ENCODE measurements at regions not wholly inside any gene's neighbourhood (a gene's known extent, or its start where the extent isn't known, plus 50 kb on each side); places are given as distances from the start of the nearest gene placed in this dataset.

DNA sequence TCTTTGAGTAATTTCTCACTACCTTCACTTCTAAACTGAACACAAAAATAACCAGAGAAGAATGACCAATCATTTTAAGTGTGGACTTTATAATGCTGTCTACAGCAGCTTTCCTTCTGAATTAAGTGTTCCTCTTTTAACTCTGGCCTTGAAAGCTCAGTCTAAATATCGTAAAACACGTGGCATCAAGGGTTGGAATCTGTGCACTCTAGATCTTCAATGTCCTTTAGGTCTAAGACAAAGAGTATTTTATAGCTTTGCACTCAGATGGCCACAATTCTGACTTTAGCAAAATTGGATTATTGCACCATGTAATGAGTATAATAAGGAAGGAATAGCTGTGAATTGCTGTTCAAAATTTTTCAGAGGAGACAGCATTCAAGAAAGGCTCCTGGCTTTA is 197.1 kb upstream of the UGT8 start (continued):
- TF ChIP-seq, protein P1, sequence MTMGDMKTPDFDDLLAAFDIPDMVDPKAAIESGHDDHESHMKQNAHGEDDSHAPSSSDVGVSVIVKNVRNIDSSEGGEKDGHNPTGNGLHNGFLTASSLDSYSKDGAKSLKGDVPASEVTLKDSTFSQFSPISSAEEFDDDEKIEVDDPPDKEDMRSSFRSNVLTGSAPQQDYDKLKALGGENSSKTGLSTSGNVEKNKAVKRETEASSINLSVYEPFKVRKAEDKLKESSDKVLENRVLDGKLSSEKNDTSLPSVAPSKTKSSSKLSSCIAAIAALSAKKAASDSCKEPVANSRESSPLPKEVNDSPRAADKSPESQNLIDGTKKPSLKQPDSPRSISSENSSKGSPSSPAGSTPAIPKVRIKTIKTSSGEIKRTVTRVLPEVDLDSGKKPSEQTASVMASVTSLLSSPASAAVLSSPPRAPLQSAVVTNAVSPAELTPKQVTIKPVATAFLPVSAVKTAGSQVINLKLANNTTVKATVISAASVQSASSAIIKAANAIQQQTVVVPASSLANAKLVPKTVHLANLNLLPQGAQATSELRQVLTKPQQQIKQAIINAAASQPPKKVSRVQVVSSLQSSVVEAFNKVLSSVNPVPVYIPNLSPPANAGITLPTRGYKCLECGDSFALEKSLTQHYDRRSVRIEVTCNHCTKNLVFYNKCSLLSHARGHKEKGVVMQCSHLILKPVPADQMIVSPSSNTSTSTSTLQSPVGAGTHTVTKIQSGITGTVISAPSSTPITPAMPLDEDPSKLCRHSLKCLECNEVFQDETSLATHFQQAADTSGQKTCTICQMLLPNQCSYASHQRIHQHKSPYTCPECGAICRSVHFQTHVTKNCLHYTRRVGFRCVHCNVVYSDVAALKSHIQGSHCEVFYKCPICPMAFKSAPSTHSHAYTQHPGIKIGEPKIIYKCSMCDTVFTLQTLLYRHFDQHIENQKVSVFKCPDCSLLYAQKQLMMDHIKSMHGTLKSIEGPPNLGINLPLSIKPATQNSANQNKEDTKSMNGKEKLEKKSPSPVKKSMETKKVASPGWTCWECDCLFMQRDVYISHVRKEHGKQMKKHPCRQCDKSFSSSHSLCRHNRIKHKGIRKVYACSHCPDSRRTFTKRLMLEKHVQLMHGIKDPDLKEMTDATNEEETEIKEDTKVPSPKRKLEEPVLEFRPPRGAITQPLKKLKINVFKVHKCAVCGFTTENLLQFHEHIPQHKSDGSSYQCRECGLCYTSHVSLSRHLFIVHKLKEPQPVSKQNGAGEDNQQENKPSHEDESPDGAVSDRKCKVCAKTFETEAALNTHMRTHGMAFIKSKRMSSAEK (CRISPR knock-in tag; IDR thresholded peaks at IDR 0.05; ENCODE audit: borderline replicate concordance), result no peak
- TF ChIP-seq RORB (CRISPR knock-in tag; IDR thresholded peaks at IDR 0.05), result no peak
- no peak for TF ChIP-seq ELF4 (CRISPR knock-in tag; IDR thresholded peaks at IDR 0.05; ENCODE audit: low read depth)
- TF ChIP-seq, protein P2, sequence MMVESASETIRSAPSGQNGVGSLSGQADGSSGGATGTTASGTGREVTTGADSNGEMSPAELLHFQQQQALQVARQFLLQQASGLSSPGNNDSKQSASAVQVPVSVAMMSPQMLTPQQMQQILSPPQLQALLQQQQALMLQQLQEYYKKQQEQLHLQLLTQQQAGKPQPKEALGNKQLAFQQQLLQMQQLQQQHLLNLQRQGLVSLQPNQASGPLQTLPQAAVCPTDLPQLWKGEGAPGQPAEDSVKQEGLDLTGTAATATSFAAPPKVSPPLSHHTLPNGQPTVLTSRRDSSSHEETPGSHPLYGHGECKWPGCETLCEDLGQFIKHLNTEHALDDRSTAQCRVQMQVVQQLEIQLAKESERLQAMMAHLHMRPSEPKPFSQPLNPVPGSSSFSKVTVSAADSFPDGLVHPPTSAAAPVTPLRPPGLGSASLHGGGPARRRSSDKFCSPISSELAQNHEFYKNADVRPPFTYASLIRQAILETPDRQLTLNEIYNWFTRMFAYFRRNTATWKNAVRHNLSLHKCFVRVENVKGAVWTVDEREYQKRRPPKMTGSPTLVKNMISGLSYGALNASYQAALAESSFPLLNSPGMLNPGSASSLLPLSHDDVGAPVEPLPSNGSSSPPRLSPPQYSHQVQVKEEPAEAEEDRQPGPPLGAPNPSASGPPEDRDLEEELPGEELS (CRISPR knock-in tag; IDR thresholded peaks at IDR 0.05), result no peak
- no peak for TF ChIP-seq CREB1 (CRISPR knock-in tag; IDR thresholded peaks at IDR 0.05)
- TF ChIP-seq TEAD1 (CRISPR knock-in tag; IDR thresholded peaks at IDR 0.05), result no peak
- TF ChIP-seq ZNF138 (CRISPR knock-in tag; conservative IDR thresholded peaks at IDR 0.05), result no peak
- TF ChIP-seq FOXK1 (CRISPR knock-in tag; IDR thresholded peaks at IDR 0.05), result no peak
- TF ChIP-seq, protein P3, sequence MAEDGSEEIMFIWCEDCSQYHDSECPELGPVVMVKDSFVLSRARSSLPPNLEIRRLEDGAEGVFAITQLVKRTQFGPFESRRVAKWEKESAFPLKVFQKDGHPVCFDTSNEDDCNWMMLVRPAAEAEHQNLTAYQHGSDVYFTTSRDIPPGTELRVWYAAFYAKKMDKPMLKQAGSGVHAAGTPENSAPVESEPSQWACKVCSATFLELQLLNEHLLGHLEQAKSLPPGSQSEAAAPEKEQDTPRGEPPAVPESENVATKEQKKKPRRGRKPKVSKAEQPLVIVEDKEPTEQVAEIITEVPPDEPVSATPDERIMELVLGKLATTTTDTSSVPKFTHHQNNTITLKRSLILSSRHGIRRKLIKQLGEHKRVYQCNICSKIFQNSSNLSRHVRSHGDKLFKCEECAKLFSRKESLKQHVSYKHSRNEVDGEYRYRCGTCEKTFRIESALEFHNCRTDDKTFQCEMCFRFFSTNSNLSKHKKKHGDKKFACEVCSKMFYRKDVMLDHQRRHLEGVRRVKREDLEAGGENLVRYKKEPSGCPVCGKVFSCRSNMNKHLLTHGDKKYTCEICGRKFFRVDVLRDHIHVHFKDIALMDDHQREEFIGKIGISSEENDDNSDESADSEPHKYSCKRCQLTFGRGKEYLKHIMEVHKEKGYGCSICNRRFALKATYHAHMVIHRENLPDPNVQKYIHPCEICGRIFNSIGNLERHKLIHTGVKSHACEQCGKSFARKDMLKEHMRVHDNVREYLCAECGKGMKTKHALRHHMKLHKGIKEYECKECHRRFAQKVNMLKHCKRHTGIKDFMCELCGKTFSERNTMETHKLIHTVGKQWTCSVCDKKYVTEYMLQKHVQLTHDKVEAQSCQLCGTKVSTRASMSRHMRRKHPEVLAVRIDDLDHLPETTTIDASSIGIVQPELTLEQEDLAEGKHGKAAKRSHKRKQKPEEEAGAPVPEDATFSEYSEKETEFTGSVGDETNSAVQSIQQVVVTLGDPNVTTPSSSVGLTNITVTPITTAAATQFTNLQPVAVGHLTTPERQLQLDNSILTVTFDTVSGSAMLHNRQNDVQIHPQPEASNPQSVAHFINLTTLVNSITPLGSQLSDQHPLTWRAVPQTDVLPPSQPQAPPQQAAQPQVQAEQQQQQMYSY (CRISPR knock-in tag; IDR thresholded peaks at IDR 0.05), result no peak
- TF ChIP-seq, protein P4, sequence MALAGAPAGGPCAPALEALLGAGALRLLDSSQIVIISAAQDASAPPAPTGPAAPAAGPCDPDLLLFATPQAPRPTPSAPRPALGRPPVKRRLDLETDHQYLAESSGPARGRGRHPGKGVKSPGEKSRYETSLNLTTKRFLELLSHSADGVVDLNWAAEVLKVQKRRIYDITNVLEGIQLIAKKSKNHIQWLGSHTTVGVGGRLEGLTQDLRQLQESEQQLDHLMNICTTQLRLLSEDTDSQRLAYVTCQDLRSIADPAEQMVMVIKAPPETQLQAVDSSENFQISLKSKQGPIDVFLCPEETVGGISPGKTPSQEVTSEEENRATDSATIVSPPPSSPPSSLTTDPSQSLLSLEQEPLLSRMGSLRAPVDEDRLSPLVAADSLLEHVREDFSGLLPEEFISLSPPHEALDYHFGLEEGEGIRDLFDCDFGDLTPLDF (CRISPR knock-in tag; IDR thresholded peaks at IDR 0.05), result no peak
- no peak for TF ChIP-seq SMAD4 (CRISPR knock-in tag; IDR thresholded peaks at IDR 0.05)

DNA sequence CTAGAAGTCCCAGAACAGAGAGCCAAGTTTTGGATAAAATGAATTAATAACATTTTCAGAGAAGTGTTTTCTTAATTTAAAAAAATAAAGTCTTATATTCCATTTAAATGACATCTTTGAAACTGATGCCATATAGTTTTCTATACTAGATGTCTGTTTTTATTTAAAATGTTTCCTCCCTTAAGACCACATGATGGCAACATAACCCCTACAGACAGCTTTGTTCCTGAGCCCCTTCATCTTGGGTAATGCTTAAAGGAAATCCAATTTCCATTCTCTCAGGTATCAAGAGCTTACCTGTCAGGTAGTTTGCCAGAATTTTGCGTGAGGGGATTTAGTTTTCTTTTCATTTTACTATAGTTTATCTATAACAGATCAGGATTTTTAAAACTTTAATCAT is 181.4 kb upstream of the UGT8 start:
- POLR2A ChIA-PET, result no interaction called here
- Mint-ChIP-seq H3K27me3 (ENCODE audit: low read depth) (no peaks in the 10 kb centered on the region; the same call in 1 of the 2 replicates), H3K4me3 (no peak overlapping the region), H3K9me3 (peaks cover 32% of the 10 kb centered on the region), H3K4me1 (peaks cover 15% of the 10 kb centered on the region), H3K36me3 (peaks cover 30% of the 10 kb centered on the region), H3K27ac (no peak overlapping the region)
- CTCF ChIA-PET, result interaction anchor here (0.6 to 2.3 kb wide), 10 partner anchors 29 to 282 kb away, joined by 3 to 21 read pairs (median 6); no protein-coding TSS in a partner anchor
- TF ChIP-seq ZNF121 (CRISPR knock-in tag; IDR thresholded peaks at IDR 0.05) (no peak), FOXJ3 (CRISPR knock-in tag; IDR thresholded peaks at IDR 0.05; ENCODE audit: borderline replicate concordance) (no peak), ZNF671 (CRISPR knock-in tag; IDR thresholded peaks at IDR 0.05) (no peak), ZNF219 (CRISPR knock-in tag; IDR thresholded peaks at IDR 0.05; ENCODE audit: borderline replicate concordance) (no peak), CREB1 (CRISPR knock-in tag; IDR thresholded peaks at IDR 0.05) (no peak)
- TF ChIP-seq, protein P5, sequence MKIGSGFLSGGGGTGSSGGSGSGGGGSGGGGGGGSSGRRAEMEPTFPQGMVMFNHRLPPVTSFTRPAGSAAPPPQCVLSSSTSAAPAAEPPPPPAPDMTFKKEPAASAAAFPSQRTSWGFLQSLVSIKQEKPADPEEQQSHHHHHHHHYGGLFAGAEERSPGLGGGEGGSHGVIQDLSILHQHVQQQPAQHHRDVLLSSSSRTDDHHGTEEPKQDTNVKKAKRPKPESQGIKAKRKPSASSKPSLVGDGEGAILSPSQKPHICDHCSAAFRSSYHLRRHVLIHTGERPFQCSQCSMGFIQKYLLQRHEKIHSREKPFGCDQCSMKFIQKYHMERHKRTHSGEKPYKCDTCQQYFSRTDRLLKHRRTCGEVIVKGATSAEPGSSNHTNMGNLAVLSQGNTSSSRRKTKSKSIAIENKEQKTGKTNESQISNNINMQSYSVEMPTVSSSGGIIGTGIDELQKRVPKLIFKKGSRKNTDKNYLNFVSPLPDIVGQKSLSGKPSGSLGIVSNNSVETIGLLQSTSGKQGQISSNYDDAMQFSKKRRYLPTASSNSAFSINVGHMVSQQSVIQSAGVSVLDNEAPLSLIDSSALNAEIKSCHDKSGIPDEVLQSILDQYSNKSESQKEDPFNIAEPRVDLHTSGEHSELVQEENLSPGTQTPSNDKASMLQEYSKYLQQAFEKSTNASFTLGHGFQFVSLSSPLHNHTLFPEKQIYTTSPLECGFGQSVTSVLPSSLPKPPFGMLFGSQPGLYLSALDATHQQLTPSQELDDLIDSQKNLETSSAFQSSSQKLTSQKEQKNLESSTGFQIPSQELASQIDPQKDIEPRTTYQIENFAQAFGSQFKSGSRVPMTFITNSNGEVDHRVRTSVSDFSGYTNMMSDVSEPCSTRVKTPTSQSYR (CRISPR knock-in tag; IDR thresholded peaks at IDR 0.05), result no peak
- TF ChIP-seq, protein P6, sequence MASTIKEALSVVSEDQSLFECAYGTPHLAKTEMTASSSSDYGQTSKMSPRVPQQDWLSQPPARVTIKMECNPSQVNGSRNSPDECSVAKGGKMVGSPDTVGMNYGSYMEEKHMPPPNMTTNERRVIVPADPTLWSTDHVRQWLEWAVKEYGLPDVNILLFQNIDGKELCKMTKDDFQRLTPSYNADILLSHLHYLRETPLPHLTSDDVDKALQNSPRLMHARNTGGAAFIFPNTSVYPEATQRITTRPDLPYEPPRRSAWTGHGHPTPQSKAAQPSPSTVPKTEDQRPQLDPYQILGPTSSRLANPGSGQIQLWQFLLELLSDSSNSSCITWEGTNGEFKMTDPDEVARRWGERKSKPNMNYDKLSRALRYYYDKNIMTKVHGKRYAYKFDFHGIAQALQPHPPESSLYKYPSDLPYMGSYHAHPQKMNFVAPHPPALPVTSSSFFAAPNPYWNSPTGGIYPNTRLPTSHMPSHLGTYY (CRISPR knock-in tag; IDR thresholded peaks at IDR 0.05), result no peak
- DNase-seq (ENCODE audit: low spot score), result no peak
- ATAC-seq, result peak; percentile 82

All from WTC11 (cell line).